Endothelial cell of umbilical vein (primary cell): ENCODE measurements at regions not wholly inside any gene's neighbourhood (a gene's known extent, or its start where the extent isn't known, plus 50 kb on each side); places are given as distances from the start of the nearest gene placed in this dataset.
"Not testable (repeated sequence)": the region's sequence is repeated elsewhere in the genome, so short reads cannot be mapped to it uniquely, and the experiment has no call there.

Source experiments
- BruUV-seq: library from RNA; stranded (reverse); fragments of 400-500 nt; replicated peaks from 2 replicates; lab custom pipeline; 2021; lab: Mats Ljungman, UMichigan
- CTCF ChIA-PET: fragments of 300-600, 350-600 bp; sonication (Branson Sonifier 250); formaldehyde crosslinking; loops from one replicate; lab custom pipeline; 2021; ENCODE audit warnings: antibody characterized with exemption, inconsistent platforms; lab: Charles Lee
- POLR2A ChIA-PET: fragments of 300-600, 350-600 bp; sonication (Branson Sonifier 250); formaldehyde crosslinking; loops from one replicate; lab custom pipeline; 2021; ENCODE audit warnings: antibody characterized with exemption, inconsistent platforms; lab: Charles Lee
- DNase-seq: peaks from one replicate; pipeline ENCODE4 v3.0.0-alpha.2; 2011; ENCODE audit warnings: low read depth, low spot score
- FAIRE-seq: peaks from 2 replicates; lab custom pipeline; 2011; peaks lifted over from hg19 to GRCh38; lab: Jason Lieb, UNC
- H2AFZ ChIP-seq: 2 replicates; pipeline ENCODE4 v1.6.0; 2012; ENCODE audit warnings: low read depth, low read length, control low read depth, inconsistent platforms
- H3K27ac ChIP-seq: 2 replicates; pipeline ENCODE4 v1.5.1; 2011; ENCODE audit warnings: low read depth, mild to moderate bottlenecking, control low read depth, low read length, moderate library complexity; ENCODE audit not compliant: insufficient read depth
- H3K27me3 ChIP-seq, 2 experiments: 2 replicates each; pipeline versions ENCODE4 v1.6.0 to v1.6.1; 2011; ENCODE audit warnings: low read length in 2 of 2, mixed read lengths in 1 of 2; ENCODE audit not compliant: control insufficient read depth in 2 of 2, insufficient read depth in 2 of 2
- H3K36me3 ChIP-seq, 2 experiments: 2 replicates in 1 of 2; 3 replicates in 1 of 2; pipeline ENCODE4 v1.5.1; 2011; ENCODE audit warnings: low read length in 2 of 2, mild to moderate bottlenecking in 1 of 2, moderate library complexity in 1 of 2; ENCODE audit not compliant: control insufficient read depth in 2 of 2, insufficient read depth in 2 of 2; ENCODE audit errors: extremely low read depth in 1 of 2
- H3K4me1 ChIP-seq: 3 replicates; pipeline ENCODE4 v1.5.1; 2011; ENCODE audit warnings: mild to moderate bottlenecking, low read length; ENCODE audit not compliant: control insufficient read depth, insufficient read depth; ENCODE audit errors: extremely low read depth
- H3K4me2 ChIP-seq: 2 replicates; pipeline ENCODE4 v1.6.1; 2011; ENCODE audit warnings: low read length, control low read depth, mixed read lengths; ENCODE audit not compliant: insufficient read depth
- H3K4me3 ChIP-seq, 3 experiments: fragments of 200-600 bp in 1 of 3; sonication (generic), shearing (Covaris generic) in 1 of 3; replicated peaks in 1 of 3; 2 replicates each; pipeline ENCODE4 v1.5.1; 2011 to 2016; ENCODE audit warnings: control low read depth in 3 of 3, low read length in 3 of 3, mild to moderate bottlenecking in 2 of 3, inconsistent platforms in 1 of 3, low read depth in 1 of 3, moderate library complexity in 1 of 3; ENCODE audit not compliant: insufficient read depth in 1 of 3
- H3K79me2 ChIP-seq: 2 replicates; pipeline ENCODE4 v1.6.0; 2012; ENCODE audit warnings: low read length, inconsistent platforms; ENCODE audit not compliant: control insufficient read depth, insufficient read depth
- H3K9ac ChIP-seq: replicated peaks from 2 replicates; pipeline ENCODE3; 2011; ENCODE audit warnings: low read length, control low read depth; ENCODE audit not compliant: insufficient read depth; ENCODE audit errors: extremely low read depth
- H3K9me1 ChIP-seq: replicated peaks from 3 replicates; pipeline ENCODE4 v1.6.0; 2011; ENCODE audit warnings: mild to moderate bottlenecking, low read length; ENCODE audit not compliant: control insufficient read depth, insufficient read depth; ENCODE audit errors: extremely low read depth
- H3K9me3 ChIP-seq: replicated peaks from 2 replicates; pipeline ENCODE4 v1.5.1; 2012; ENCODE audit warnings: low read length, inconsistent platforms; ENCODE audit not compliant: control insufficient read depth, insufficient read depth
- H4K20me1 ChIP-seq: replicated peaks from 2 replicates; pipeline ENCODE3; 2011; ENCODE audit warnings: mild to moderate bottlenecking, low read length; ENCODE audit not compliant: control insufficient read depth, insufficient read depth; ENCODE audit errors: extremely low read depth
- POLR2AphosphoS5 ChIP-seq: IDR thresholded peaks from 2 replicates; pipeline ENCODE4 v1.6.1; 2012; ENCODE audit warnings: low read depth, mild to moderate bottlenecking, control low read depth, low read length, moderate library complexity; ENCODE audit not compliant: insufficient read depth
- dilution Hi-C: fragments of 300-500 bp; cut with MboI; formaldehyde crosslinking; loops from one replicate; pipeline ENCODE4 v1.15.0; 2019; ENCODE audit warnings: low sequenced_read_pairs; ENCODE audit not compliant: extremely low pct_ligation_motif_present
- intact Hi-C: fragments of 100-400 bp; cut with micrococcal nuclease; formaldehyde crosslinking; loops from one replicate; pipeline ENCODE4 v1.10.0; 2022
- TF ChIP-seq, protein P1 (sequence below), 2 donors: IDR thresholded peaks; 1 replicate in 1 of 2; 2 replicates in 1 of 2; pipeline ENCODE4 v1.5.1; 2011; ENCODE audit warnings: low read length in 2 of 2, mild to moderate bottlenecking in 2 of 2, moderate library complexity in 2 of 2, control low read depth in 1 of 2, inconsistent platforms in 1 of 2, low read depth in 1 of 2; ENCODE audit not compliant: insufficient read depth in 1 of 2; ENCODE audit errors: extremely low read depth in 1 of 2

DNA sequence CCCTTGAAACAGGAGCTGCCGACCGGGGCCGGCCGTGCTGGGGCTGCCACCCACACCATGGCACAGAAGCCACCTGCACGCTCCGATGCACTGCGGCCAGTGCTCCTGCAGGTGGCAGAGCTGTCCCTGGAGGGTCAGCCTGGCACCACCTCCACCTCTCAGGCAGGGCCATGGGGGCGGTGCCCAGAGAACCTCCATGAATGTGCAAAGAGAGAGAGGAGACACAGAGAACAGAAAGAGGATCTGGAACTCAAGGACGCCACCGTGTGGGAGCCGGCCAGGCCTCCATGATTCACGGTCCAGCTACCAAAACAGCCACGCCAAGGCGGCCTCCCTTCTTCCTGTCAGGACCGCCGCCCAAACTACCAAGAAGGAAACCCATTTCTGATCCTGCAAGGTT lies 5397.7 kb upstream of the TPTE start:
- POLR2A ChIA-PET, intact Hi-C loops, CTCF ChIA-PET, H3K4me1 ChIP-seq, H3K27ac ChIP-seq, H2AFZ ChIP-seq, H3K4me3 ChIP-seq, H3K79me2 ChIP-seq, FAIRE-seq, DNase-seq, H3K27me3 ChIP-seq, H3K9ac ChIP-seq, H3K9me1 ChIP-seq, H3K4me2 ChIP-seq, H4K20me1 ChIP-seq, H3K36me3 ChIP-seq, BruUV-seq, dilution Hi-C loops, H3K9me3 ChIP-seq: not testable (repeated sequence)
- TF ChIP-seq, protein P1, sequence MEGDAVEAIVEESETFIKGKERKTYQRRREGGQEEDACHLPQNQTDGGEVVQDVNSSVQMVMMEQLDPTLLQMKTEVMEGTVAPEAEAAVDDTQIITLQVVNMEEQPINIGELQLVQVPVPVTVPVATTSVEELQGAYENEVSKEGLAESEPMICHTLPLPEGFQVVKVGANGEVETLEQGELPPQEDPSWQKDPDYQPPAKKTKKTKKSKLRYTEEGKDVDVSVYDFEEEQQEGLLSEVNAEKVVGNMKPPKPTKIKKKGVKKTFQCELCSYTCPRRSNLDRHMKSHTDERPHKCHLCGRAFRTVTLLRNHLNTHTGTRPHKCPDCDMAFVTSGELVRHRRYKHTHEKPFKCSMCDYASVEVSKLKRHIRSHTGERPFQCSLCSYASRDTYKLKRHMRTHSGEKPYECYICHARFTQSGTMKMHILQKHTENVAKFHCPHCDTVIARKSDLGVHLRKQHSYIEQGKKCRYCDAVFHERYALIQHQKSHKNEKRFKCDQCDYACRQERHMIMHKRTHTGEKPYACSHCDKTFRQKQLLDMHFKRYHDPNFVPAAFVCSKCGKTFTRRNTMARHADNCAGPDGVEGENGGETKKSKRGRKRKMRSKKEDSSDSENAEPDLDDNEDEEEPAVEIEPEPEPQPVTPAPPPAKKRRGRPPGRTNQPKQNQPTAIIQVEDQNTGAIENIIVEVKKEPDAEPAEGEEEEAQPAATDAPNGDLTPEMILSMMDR (IDR thresholded peaks at IDR 0.05; ENCODE audit: extremely low read depth in 1 of 2, insufficient read depth in 1 of 2, low read depth in 1 of 2, low read length in 2 of 2) = peak in 1 of 2 donors; percentile 37

DNA sequence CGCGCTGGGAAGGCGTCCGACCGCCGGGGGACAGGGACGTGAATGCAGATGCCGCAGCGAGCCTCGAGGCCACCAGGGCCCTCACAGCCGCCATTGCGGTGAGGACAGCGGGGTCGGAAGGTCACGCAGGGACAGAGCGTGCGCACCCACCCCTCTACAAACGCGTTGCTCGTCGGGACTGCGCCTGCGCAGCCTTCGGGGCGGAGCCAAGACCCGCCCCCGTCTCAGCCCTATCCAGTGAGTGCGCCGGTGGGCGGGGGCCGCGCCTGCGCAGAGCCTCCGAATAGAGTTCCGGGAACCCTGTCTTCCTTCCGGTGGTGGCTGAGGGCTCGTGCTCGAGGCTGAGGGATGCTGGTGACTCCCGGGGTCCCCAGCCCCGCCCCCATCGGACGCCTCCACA lies 5393.1 kb upstream of the TPTE start:
- H3K4me2 ChIP-seq = not testable (repeated sequence)

DNA sequence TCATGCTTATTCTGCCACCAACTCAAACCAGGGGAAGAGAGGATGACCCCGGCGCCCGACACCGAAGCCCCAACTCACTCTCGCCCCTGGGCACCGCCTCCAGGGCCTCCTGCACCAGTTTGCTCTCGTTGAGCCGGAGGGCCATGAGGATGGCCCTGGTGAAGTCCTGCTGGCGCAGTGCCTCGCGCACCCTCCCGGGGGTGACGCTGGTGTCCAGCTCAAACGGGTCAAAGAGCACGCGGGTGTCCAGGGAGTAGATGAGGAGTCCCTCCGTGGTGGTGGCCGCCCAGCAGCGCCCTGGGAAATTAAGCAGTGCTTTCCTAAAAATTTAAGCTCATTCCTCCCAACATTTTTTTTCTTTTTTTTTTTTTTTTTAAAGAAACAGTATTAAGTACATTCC lies 5387.6 kb upstream of the TPTE start:
- H3K4me3 ChIP-seq, H3K79me2 ChIP-seq, POLR2A ChIA-PET, H3K36me3 ChIP-seq, H3K4me2 ChIP-seq, CTCF ChIA-PET, H3K4me1 ChIP-seq, dilution Hi-C loops, H3K9me3 ChIP-seq, DNase-seq, H3K27ac ChIP-seq, H3K9ac ChIP-seq, H3K9me1 ChIP-seq, H4K20me1 ChIP-seq, H2AFZ ChIP-seq, BruUV-seq, H3K27me3 ChIP-seq, FAIRE-seq, intact Hi-C loops: not testable (repeated sequence)

More for the DNA sequence above, 5393.1 kb upstream of the TPTE start:
- H2AFZ ChIP-seq, H3K9ac ChIP-seq, dilution Hi-C loops, H3K9me1 ChIP-seq, H3K9me3 ChIP-seq, intact Hi-C loops, POLR2A ChIA-PET, H3K27me3 ChIP-seq, BruUV-seq, H3K4me1 ChIP-seq, FAIRE-seq, H4K20me1 ChIP-seq, H3K27ac ChIP-seq, CTCF ChIA-PET, H3K79me2 ChIP-seq, H3K36me3 ChIP-seq: not testable (repeated sequence)
- peak; percentile 27 for TF ChIP-seq POLR2AphosphoS5
- peak; percentile 84 for DNase-seq
- peak overlapping the region in 1 of 3 experiments; percentile 42 for H3K4me3 ChIP-seq

- H3K4me3 ChIP-seq, H3K9me1 ChIP-seq, DNase-seq, POLR2A ChIA-PET, H3K4me2 ChIP-seq, FAIRE-seq, H4K20me1 ChIP-seq, H3K79me2 ChIP-seq, H3K9ac ChIP-seq, CTCF ChIA-PET, intact Hi-C loops, H3K4me1 ChIP-seq, H3K9me3 ChIP-seq, H2AFZ ChIP-seq, BruUV-seq, H3K36me3 ChIP-seq, dilution Hi-C loops, H3K27me3 ChIP-seq, H3K27ac ChIP-seq: not testable (repeated sequence)
Observed at GRCh38 chr21:5136406-5136805, 5385.0 kb upstream of the TPTE start.
